Iris pigment epithelial cell (primary cell): ENCODE measurements at regions not wholly inside any gene's neighbourhood (a gene's known extent, or its start where the extent isn't known, plus 50 kb on each side); places are given as distances from the start of the nearest gene placed in this dataset.

ENCODE experiments used
- DNase-seq: peaks from one replicate; pipeline ENCODE4 v3.0.0-alpha.2; 2011; ENCODE audit warnings: low read depth

GRCh38 chr12:100675432-100675831 is 101.9 kb downstream of the GAS2L3 start:
- DNase-seq: peak; percentile 91

- DNase-seq: no peak
Observed at GRCh38 chr12:100681074-100681473, 107.6 kb downstream of the GAS2L3 start.

DNA sequence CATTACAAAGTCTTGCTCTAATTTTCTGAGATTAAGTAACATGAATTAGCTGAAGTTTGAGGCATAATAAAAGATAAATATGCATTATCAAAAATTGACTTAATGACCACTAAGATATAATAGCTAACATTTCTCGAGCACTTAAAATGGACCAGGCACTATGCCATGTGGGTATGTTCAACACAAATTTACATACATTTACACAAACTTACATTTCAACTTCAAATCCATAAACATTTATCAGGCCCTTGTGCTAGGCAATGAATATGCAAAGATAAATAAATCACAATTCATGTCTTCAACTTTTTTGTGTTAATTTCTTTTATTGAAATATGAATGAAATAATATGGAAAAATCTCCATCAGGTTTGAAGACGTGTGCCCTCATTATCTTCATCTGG is 108.7 kb downstream of the GAS2L3 start:
- no peak for DNase-seq

GRCh38 chr12:100687686-100688085 is 106.9 kb upstream of the ANO4 start:
- no peak for DNase-seq

GRCh38 chr12:100688451-100688864 is 106.1 kb upstream of the ANO4 start:
- DNase-seq: peak; percentile 37

DNA sequence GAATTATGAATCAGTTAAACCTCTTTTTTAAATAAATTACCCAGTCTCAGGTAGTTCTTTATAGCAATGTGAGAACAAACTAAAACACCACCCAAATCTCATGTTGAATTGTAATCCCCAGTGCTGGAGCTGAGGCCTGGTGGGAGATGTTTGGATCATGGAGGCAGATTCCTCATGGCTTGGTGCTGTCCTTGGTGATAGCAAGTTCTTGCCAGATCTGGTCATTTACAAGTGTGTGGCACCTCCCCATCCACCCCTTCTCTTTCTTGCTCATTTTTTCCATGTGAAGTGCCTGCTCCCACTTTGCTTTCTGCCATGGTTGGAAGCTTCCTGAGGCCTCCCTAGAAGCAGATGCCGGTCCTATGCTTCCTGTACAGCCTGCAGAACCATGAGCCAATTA is 102.1 kb upstream of the ANO4 start:
- no peak for DNase-seq

DNA sequence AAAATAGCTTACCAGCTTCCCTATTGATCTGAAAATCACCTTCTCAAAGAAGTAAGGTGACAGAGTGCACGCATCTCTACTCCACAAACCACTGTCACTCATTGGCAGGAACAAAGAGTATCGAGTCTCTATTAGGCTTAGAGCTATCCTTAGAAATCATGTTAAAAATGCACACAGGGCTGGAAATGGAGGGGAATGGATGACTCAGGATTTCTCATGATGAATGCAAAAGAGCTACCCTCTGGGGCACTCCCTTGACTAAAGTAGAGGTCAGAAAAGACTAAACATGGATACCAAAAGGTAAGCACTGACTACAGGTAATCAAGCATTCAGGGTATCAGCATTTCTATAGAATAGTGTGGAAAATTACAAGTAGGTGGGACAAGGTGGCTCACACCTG is 96.1 kb upstream of the ANO4 start:
- DNase-seq: no peak

- no peak for DNase-seq
Observed at GRCh38 chr12:100699209-100699608, 95.4 kb upstream of the ANO4 start.

GRCh38 chr12:100703337-100703736 is 91.2 kb upstream of the ANO4 start:
- no peak for DNase-seq

DNA sequence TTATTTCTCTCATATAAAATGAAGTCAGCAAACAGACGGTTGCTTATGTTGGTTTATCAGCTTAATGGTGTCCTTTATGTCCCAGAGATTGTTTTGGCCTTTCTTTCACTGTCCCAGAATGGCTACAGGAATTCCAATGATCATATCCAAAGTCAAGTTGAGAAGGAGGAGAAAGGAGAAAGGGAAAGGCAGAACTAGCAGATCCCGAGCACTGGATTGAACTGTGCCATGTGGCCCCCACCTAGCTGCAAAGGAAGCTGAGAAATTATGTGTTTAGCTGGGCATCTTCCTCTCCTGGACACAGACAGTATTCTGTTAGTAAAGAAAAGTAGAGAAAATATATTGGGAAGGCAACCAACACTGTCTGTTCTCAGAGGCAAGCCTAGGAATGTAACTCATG is 90.7 kb upstream of the ANO4 start:
- DNase-seq: no peak

DNA sequence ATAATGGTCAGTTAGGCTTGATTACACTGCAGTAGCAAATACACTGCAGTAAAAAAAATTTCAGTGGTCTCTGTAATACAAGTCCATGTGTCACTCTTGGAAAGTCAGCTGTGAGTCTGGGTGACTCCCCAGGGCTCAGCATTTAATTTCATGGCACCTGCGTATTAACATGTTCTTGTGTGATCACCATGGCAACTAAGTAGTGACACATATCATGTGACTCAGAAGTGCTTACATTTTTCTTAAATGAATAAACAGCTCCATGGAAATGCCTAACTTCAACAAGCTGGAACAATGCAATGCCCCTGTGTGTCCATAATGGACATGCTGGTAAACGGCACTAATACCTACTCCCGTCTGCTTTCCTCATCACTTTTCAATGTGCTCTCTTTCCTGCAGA is 88.5 kb upstream of the ANO4 start:
- peak; percentile 81 for DNase-seq

DNA sequence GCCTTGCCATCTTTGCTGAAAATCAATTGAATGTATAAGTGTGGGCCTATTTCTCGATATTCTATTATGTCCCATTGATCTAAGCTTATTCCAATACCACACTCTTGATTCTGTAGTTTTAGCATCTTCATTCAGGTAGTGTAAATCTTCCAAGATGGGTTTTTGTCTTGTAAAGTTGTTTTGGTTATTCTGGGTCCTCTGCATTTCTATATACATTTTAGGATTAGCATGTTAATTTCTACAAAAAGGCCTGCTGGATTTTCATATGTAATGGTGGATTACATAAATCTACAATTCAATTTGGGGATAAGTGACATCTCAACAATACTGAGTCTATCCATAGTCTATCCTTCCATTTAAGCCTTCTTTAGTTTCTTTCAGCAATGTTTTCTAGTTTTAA is 86.0 kb upstream of the ANO4 start:
- no peak for DNase-seq

DNA sequence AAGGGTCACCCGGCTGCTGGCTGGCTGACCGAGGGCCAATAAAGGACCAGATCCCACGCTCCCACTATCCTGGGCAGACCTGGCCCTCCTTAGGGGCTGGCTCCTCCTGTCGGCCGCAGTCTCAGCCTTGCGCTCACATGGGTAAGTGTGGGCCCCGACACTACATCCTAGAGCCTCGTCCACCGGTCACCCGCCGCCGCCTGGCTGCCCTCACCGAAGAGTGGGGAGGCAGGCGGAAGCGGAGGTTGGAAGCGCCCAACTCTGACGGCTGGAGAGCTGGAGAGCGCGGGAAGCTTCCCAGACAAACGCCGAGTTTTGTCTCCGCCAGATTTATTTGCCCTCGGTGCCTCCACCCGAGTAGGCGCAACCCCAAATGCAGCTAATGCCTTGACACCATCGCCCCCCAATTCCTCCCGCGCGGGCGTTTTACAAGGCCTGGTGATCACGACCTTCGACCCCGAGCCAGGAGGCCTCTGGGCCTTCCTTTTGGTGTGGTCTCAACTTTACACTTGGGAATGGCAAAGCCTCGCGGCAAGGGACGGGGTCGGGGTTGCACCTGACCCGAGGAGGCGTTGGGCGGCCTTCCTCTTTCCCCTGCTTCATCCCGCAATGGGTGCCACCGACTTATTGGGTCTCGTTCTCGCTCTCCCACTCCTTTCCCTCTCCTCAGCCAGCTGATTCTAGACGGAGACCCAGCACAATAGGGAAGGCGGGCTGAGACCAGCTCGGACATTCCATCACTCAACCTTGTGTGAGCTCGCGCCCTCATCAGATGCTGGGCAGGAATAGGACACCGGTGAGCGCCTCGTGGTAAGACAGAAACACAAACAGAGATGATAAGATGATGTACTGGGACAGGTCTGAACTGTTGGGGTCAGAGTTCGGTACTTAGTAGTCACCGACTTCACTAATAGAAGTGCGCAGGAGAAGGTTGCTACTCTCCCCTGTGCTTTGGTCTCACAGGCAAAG is 78.3 kb upstream of the ANO4 start:
- DNase-seq: peak; percentile 16

DNA sequence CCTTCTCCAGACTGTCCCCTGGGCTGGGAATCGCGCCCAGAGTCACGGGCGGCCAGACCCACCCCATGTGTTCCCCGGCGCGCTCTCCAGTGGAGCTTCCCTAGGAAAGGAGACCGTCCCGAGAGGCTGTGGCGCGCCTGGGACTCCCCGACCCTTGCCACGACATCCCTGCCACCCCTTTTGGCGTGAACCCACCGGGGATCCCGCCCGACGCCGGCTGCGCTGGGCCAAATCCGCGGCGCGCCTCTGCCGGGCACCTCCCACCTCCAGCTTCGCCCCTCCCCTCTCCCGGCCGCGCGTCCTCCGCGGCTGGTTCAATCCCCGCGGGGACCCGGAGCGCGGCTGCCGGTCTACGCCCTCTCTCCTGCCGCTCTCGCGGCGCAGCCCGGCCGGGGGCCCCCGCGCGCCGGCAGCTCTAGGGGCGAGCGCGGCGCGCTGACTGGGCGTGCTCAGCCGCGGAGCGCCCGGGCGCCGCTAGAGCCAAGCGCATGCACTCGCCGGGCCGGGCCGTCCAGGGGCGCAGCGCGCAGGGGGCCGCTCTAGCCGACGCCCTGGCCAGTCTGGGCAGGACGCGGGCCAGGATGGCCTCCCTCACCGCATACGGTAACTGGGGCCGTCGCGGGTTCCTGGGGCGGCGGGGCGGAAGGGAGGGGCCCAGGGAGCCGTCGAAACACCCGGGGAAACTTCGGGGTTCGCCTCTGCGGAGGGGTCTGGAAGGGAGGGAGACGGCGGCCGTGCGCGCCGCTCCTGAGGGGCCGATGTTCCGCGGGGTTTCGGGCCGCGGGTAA is 77.4 kb upstream of the ANO4 start:
- peak; percentile 38 for DNase-seq

DNA sequence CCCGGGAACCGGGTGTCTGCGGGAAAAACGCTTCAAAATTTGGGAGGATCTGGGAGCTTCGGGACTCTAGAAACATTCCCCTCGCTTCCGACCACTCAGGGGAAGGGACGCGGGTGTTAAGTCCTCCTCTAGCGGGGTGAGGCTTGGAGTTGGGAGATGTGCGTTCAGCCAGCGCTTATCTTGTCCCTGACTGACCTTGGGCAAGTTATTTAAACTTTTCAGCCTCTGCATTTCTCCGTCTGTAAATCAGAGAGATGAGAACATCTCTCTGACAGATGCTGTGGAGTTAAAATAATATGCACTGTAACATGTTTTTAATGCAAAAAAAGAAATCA is 76.9 kb upstream of the ANO4 start:
- peak; percentile 30 for DNase-seq

DNA sequence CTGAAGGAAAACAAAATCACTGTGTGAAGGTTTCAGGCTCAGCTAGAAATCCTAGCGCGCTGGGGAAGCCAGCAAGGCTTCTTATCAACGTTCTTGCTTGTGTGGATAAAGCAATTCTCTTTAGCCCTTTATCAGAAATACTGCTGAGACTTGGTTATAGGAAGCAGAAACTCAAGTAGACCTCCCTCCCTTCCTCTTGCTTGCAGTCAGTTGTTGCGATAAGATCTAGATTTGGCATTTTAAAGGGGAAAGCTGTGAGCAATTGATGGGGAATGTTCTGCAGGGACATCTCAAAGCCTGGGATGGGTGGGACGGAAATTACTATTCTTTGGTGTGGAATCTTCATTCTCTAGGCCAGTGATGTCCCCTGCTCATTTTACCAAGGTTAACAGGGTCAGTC is 76.4 kb upstream of the ANO4 start:
- peak; percentile 54 for DNase-seq

GRCh38 chr12:100720016-100720654 is 74.4 kb upstream of the ANO4 start:
- peak; percentile 62 for DNase-seq

DNA sequence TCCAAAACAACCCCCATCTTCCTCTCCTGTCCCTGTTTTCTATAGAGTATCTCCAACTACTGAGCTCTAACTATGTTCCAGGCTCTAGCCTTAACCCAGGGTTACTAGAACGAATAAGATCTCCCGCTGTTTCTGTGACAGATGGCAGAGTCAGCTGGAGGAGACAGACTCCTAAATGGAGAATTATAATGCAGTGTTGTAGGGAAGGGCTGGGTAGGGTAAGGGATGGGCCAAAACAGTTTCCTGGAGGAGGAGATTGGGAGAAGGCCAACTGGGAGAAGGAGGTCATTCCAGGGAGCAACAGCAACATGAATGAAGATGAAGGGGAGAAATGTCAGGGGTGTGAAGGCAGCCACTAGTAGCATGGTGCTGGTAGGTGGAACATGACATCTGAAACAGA is 73.4 kb upstream of the ANO4 start:
- no peak for DNase-seq

DNA sequence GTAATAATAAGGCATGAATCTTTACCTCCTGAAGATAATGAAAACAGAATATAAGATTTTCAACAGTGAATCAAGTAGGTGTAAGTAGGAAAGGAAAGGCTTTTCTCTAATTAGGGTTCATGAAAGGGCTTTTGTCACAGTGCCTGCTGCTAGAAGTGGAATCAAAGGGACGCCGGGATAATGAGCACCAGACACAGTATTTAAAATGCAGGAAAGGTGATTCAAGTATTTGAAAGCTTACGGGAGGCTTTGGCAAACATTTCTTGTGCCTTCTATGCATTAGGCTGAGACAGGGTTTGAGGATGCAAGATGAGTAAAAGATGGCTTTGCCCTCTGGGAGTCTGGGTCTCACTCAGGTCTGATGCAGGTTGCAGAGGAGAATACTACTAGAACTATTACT is 70.5 kb upstream of the ANO4 start:
- DNase-seq: no peak

- DNase-seq: peak; percentile 41
Observed at GRCh38 chr12:100733817-100734593, 60.6 kb upstream of the ANO4 start.

- no peak for DNase-seq
Observed at GRCh38 chr12:100737168-100737567, 57.4 kb upstream of the ANO4 start.

DNA sequence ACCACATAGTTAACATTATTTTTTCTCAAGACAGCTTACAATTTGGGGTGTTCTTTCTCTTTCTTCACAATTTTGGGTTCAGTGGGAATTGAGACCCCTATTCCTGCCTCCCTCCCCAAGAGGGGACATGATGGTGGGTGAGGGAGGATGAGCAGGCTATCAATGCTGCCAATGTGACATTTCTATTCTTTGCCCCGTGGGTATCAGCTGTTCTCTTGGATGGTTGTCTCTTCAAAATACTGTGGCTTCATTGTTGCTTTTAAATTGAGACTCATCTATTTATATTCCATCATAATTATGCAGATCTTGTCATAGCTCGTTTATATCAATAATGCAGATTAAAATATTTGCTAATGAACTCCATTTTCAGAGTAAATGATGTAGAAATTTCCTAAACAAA is 56.5 kb upstream of the ANO4 start:
- no peak for DNase-seq
